ENCODE measurements at regions not wholly inside any gene's neighbourhood (a gene's known extent, or its start where the extent isn't known, plus 50 kb on each side); places are given as distances from the start of the nearest gene placed in this dataset.

GRCh38 chr4:30836231-30836630 is 116.1 kb downstream of the PCDH7 start:
- TF ChIP-seq CTCF (IDR thresholded peaks at IDR 0.05; ENCODE audit: control insufficient read depth, extremely low read depth, insufficient read depth) = no peak
- no peak overlapping the region for H3K4me3 ChIP-seq (ENCODE audit: low read depth, low read length)
- no peak for DNase-seq (ENCODE audit: low read depth)

DNA sequence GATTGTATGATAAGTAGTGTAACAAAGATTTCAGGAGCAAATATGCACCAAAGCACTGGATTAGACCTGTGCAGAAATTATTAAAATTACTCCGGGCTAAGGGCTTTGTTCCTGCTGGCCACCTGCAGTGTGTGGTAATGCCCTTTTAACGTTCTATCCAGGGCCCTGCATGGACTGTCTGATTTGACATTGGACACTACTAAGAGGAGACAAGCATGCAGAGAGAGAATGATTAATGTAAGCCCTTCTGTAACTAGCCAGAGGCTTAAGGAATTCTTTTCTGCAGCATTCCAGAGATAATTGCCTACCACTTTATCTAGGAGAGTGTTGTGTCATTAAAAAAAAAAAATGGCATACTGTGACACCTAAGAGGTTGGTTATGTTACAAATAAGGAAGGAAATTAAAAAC is 117.0 kb downstream of the PCDH7 start:
- TF ChIP-seq CTCF (IDR thresholded peaks at IDR 0.05; ENCODE audit: control insufficient read depth, extremely low read depth, insufficient read depth) = no peak
- H3K4me3 ChIP-seq (ENCODE audit: low read depth, low read length) = no peak overlapping the region
- DNase-seq (ENCODE audit: low read depth) = no peak

DNA sequence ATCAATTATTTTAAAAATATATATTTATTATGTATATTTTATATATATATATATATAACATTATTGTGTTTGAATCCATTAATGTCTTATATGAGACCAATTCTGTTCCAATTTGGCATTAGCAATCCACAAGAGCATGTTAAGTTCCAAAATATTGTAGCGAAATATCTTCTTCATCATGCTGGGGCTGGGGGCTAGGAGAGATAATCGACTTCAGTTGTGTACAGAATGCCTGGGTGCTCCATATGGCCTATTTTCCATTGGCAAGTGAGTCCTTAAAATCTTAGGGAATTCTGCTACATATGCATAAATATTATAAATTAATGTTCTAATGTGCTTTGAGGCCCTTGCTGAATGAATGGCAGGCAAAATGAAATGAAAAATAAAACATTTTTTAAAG is 117.7 kb downstream of the PCDH7 start:
- no peak for TF ChIP-seq CTCF (IDR thresholded peaks at IDR 0.05; ENCODE audit: control insufficient read depth, extremely low read depth, insufficient read depth)
- no peak for DNase-seq (ENCODE audit: low read depth)
- no peak overlapping the region for H3K4me3 ChIP-seq (ENCODE audit: low read depth, low read length)

GRCh38 chr4:30838331-30838730 is 118.2 kb downstream of the PCDH7 start:
- DNase-seq (ENCODE audit: low read depth) = no peak
- H3K4me3 ChIP-seq (ENCODE audit: low read depth, low read length) = no peak overlapping the region
- no peak for TF ChIP-seq CTCF (IDR thresholded peaks at IDR 0.05; ENCODE audit: control insufficient read depth, extremely low read depth, insufficient read depth)

DNA sequence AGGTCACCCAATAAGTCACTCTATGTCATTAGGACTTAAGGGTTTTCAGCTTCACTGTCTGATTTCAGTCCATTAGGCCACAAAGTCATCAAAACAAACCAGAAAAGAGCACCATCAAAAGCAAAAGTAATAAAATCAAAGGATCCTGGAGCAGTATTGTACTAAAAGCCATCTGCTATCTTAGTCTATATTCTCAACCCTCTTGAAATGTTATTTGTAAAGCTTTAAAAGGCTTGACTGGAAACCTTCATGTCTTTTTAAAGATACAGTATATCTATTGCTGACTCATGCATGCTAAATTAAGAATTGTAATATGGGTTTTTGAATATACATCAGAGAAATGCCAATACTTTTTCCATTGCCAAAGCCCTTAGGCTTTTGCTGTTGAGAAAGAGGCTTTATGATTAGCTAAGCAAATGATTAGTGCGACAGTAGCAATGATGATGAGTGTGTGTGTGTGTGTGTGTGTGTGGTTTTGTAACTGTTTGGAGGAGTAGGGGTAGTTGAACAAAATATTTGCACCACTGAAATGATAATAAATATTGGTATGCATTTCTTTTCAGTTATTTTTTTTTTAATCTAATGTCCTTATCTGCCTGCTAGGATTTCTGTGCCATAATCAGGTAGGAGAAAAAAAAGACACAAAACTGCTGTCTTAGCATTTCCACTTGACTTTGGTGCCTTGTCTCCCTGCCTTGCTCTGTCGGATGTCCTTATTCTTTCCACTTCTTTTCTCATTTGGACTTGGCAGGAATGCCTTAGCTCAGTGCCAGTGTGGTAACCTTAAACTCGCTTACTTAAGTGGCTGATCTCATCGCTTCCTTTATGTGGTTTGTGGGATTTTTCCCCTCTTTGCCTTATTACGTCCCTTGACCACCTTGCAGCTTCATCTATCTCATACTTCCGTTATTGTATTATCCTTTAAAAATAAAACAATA is 119.7 kb downstream of the PCDH7 start:
- no peak overlapping the region for H3K4me3 ChIP-seq (ENCODE audit: low read depth, low read length)
- no peak for TF ChIP-seq CTCF (IDR thresholded peaks at IDR 0.05; ENCODE audit: control insufficient read depth, extremely low read depth, insufficient read depth)
- DNase-seq (ENCODE audit: low read depth) = no peak

GRCh38 chr4:30840571-30840970 is 120.4 kb downstream of the PCDH7 start:
- DNase-seq (ENCODE audit: low read depth) = no peak
- H3K4me3 ChIP-seq (ENCODE audit: low read depth, low read length) = no peak overlapping the region
- TF ChIP-seq CTCF (IDR thresholded peaks at IDR 0.05; ENCODE audit: control insufficient read depth, extremely low read depth, insufficient read depth) = no peak

GRCh38 chr4:30842142-30842541 is 122.0 kb downstream of the PCDH7 start:
- DNase-seq (ENCODE audit: low read depth) = no peak
- no peak overlapping the region for H3K4me3 ChIP-seq (ENCODE audit: low read depth, low read length)
- TF ChIP-seq CTCF (IDR thresholded peaks at IDR 0.05; ENCODE audit: control insufficient read depth, extremely low read depth, insufficient read depth) = no peak

All from LNCaP clone FGC (cell line).